Activated CD4-positive, alpha-beta T cell treated with anti-CD3 and anti-CD28 coated beads, Interleukin-2, amount 50 U/mL, for 24 hours (primary cell): ENCODE measurements at regions not wholly inside any gene's neighbourhood (a gene's known extent, or its start where the extent isn't known, plus 50 kb on each side); places are given as distances from the start of the nearest gene placed in this dataset.

Source experiments
- DNase-seq, 2 donors: peaks; one replicate each; pipeline ENCODE4 v3.0.0-alpha.2; 2020; ENCODE audit warnings: low read depth in 1 of 2, low spot score in 1 of 2

GRCh38 chr22:49297871-49298721, 529.6 kb downstream of the BRD1 start:
- DNase-seq, result no peak

- DNase-seq, result no peak
These were observed 530.3 kb downstream of the BRD1 start for GRCh38 chr22:49297286-49297870.

GRCh38 chr22:49296561-49296960, 531.1 kb downstream of the BRD1 start:
- no peak for DNase-seq

DNA sequence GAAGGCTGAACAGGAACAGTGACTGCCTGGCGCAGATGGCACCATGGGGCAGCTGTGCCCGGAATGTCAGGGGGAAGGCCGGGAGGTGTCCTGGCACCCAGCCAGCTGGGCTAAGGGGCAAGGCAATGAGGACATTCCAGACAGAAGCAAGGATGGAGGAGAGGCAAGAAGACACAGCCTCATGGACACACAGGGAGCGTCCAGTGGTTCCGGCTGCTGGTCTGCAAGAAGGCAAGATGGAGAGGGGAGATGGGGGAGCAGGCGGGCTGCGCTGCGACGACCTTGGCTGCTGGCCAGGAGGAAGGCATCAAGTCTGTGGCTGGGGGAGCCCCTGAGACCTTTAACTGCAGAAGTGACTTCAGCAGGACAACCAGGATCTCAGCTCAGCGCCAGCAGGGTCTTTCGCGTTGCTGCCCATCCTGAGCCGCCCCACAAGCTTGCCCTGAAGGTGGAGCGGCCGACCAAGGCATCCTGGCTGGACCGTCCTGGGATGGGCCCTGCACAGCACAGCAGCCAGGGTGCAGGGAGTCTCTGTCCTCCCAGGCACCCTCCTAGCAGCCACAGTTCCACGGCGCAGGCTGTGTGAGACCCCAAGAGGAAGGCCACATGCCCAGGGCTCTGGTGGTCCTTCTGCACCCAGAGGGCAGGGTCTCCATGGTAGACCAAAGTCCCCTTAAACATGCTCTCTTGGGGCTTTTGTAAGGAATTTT, 531.7 kb downstream of the BRD1 start:
- DNase-seq, result no peak

DNA sequence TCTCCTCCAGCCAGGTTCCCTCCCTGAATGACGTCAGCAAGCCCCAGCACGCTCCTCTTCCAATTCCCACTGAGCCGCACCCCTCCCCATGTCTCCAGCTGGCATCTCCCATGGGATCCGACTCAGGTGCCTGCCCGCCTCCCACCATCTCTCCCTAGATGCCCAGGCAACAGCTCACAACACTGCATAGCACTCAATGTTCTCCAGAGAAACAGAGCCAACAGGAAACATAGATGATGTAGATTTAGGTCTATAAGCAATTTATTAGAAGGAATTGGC, 532.3 kb downstream of the BRD1 start:
- DNase-seq, result no peak

GRCh38 chr22:49294656-49295464, 532.8 kb downstream of the BRD1 start:
- DNase-seq, result no peak

GRCh38 chr22:49292909-49293308, 534.8 kb downstream of the BRD1 start:
- DNase-seq, result no peak

DNA sequence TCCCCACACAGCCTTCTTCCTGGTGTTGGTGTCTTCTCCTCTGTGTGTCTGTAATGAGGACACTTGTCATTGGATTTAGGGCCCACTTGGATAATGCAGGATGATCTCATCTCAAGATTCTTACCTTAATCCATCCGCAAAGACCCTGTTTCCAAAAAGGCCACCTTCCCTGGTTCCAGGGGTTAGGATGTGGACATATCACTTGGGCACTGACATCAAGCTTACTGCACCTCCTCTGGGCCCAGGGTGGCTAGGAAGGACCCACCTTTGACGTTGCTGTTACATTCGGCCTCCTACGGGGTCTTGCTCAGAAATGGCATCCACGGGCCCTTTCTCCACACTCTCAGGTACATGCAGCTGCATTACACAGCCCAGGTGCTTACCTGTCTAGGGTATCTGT, 535.9 kb downstream of the BRD1 start:
- no peak for DNase-seq

DNA sequence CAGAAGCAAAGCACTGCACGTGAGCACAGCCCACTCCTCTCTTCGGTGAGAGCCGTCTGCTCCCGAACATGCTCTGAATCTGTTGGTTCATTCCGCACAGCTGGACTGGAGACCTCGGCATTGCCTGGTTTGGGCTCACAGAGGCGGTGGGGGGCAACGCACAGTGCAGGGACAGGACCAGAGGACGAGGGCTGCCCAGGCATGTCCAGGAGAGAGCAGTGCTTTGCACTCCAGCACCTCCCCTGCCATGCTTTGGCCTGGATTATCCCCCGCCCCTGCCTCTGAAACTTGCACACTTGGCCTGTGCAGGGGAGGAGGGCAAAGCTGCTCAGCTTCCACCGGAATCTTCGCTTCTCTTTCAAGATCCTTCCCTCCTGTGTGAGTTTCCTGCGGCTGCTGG, 536.5 kb downstream of the BRD1 start:
- DNase-seq, result no peak

DNA sequence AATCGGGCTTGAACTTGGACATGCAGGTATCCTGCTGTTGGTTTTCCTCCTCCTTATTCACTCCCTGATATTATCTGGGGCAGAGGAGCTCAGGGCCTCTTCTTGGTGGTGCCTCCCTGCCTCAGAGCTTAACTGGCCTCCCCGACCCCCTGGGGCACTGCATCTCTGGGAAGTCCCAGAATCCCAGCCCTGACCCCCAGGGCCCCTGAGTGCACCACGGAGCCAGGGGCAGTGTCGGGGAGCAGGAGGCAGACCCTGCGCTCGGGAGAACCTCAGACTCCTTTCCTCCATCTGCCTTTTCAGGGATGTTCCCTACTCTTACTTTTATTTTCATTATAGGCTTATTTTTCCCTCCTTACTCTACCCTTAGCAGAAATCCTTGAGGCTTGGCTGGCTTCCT, 537.0 kb downstream of the BRD1 start:
- DNase-seq, result no peak

DNA sequence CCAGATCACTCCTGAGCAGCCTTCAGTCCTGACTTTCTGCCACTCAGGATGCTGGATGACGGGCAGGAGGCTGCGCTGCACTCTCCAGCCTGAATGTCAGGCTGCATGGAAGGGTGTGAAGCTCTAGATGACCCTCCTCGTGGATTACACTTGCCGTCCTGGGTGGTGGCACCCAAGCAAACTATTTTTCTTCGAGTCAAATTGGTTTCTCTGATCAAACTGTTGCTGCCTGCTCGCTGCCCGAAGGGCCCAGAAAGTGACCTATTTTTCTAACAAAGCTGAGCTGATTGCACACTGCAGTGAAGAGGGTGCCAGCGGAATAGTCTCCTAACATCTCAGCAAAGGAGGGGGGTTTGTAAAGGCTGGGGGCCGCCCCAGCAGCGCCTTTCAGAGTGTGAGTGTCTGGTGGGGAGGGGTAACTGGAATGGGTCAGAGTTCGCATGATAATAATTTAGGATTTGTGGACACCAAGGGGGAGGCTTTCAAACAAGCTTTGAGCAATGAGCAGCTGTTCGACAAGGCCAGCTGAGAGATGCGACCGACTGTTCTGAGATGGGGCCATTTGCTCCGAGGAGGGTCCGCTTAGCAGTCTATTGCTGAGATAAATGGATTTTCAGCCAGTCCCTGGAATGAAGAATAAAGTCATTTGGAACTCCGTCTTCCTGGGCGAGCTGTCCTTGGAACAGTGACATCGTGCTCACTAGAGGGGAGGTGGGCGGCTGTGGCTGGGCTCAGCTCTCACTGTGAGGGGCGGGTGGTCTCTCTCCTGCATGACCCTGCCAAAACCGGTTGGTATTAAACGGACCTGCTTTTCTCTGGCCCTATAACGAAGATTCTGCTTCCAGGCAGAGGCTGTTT, 537.6 kb downstream of the BRD1 start:
- no peak for DNase-seq

- DNase-seq, result no peak
These were observed 541.4 kb downstream of the BRD1 start for GRCh38 chr22:49286181-49286760.

DNA sequence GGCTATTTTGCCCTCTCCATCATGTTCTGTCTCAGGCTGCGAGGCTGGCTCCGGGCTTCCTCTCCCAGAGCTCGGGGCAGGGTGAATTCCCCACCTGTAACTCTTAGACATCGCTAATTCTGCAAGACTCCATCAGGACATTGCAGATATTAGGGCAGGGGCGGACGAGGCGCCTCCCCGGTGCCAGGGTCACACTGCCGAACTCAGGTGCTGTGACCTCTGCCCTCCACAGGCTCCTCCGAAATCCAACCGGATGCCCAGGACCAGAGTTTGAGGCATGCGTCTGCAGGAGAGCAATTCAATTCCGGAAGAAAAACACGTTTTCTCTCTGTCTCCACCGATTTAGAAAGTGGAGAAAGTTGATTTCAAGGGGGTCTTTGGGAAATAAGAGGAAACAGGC, 542.7 kb downstream of the BRD1 start:
- no peak for DNase-seq

- no peak for DNase-seq
These were observed 543.5 kb downstream of the BRD1 start for GRCh38 chr22:49284056-49284784.

GRCh38 chr22:49282596-49282995, 545.1 kb downstream of the BRD1 start:
- no peak for DNase-seq

DNA sequence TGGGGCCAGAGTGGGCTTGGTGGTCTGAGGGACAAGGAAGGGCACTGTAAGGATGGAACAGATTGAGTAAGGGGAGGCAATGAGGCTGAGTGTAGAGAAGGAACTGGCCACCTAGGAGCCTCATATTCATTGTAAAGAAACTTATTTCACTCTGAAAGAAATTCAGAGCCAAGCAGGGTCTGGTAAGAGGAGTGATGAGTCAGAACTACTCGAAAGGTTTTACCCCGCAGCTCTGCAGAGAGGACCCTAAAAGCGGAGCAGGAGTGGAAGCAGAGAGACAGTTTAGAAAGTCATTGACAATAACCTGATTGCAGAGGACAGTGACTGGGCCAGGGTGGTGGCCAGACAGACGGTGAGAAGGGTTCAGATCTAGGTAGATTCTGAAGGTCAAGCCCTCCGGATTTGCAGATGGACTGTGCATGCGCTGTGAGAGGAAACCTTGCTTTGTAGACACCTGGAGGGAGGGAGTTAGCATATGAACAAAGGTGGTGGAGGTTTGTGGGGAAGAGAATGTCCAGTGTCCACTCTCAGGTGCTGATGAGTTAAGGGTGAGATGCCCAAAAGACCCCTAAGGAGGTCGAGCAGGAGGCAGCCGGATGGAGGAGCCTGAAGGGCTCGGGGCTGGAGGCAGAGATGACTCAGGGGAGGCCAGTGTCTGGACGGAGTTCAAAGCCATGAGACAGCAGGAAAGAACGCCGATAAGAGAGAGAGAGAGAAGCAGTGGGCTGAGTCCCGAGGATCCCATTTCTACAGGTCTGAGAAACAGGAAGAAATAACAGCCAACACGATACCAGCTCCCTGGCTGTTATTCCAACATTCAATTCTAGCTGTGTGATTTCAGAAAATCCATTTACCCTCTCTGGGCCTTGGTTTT, 546.0 kb downstream of the BRD1 start:
- DNase-seq, result no peak

DNA sequence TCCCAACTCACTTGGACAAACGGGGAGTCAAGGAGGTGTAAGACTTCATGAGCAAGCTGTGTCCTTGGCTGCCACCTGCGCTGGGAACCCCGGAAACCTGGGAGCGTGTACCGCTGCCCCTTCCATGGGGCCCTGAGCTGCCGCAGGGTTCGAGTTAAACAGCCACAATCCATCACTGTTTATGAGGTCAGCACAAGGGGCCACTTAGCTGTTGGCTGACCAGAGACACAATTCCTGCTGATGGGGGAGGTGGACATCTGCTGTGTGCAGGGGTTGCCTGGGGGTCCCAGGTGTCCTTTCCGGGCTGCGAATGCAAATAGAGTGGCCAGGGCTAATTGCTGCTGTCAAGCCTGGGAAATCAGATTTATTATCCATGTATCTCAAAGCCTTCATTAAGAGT, 549.3 kb downstream of the BRD1 start:
- no peak for DNase-seq

DNA sequence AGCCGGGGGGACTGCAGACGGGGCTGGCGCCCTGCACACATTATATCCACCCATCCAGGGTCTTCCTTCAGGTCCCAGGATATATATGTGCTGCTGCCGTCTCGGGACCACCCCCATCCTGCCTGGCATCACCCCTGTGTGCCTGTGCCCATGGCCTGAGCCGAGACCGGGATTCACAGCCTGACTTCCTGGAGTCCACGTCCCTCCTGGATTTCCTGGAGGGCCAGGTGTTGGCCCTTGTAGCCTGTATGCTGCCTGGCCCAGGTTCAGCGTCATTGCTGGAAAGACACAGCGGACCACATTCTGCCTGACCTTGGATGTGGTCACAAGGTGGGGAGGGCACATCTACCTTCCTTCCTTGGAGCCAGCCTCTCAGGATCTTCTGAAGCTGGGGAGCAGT, 551.1 kb downstream of the BRD1 start:
- DNase-seq, result no peak
